Activated CD8-positive, alpha-beta T cell treated with anti-CD3 and anti-CD28 coated beads, Interleukin-2, amount 10 ng/mL, durations not matched to agents 7 days and 5 days (primary cell): ENCODE measurements at regions not wholly inside any gene's neighbourhood (a gene's known extent, or its start where the extent isn't known, plus 50 kb on each side); places are given as distances from the start of the nearest gene placed in this dataset.
"Not testable (repeated sequence)": the region's sequence is repeated elsewhere in the genome, so short reads cannot be mapped to it uniquely, and the experiment has no call there.

Experiments used
- ATAC-seq: fragments of 150-1000 bp; cut with Tn5 transposase; one replicate; pipeline ENCODE4 v1.10.0; 2021; ENCODE audit warnings: moderate library complexity
- CTCF ChIA-PET: fragments of 350-600 bp; sonication (Branson Sonifier 250); formaldehyde crosslinking; loops from one replicate; lab custom pipeline; 2021; ENCODE audit warnings: antibody characterized with exemption; lab: Charles Lee
- POLR2A ChIA-PET: fragments of 350-600 bp; sonication (Branson Sonifier 250); formaldehyde crosslinking; loops from one replicate; lab custom pipeline; 2021; ENCODE audit warnings: antibody characterized with exemption; lab: Charles Lee
- DNase-seq: peaks from one replicate; pipeline ENCODE4 v3.0.0-alpha.2; 2020
- H3K27ac Mint-ChIP-seq: one replicate; pipeline ENCODE4 v1.8.0; 2021; ENCODE audit warnings: mild to moderate bottlenecking, mixed read lengths
- H3K27me3 Mint-ChIP-seq: one replicate; pipeline ENCODE4 v1.8.0; 2021; ENCODE audit warnings: low read depth, mixed read lengths
- H3K36me3 Mint-ChIP-seq: one replicate; pipeline ENCODE4 v1.8.0; 2021; ENCODE audit warnings: low read depth, mixed read lengths
- H3K4me1 Mint-ChIP-seq: one replicate; pipeline ENCODE4 v1.8.0; 2021; ENCODE audit warnings: low read depth, mixed read lengths
- H3K4me3 Mint-ChIP-seq: one replicate; pipeline ENCODE4 v1.8.0; 2021; ENCODE audit warnings: mild to moderate bottlenecking, mixed read lengths
- H3K9me3 Mint-ChIP-seq: one replicate; pipeline ENCODE4 v1.8.0; 2022; ENCODE audit warnings: mixed read lengths; ENCODE audit not compliant: insufficient read depth

DNA sequence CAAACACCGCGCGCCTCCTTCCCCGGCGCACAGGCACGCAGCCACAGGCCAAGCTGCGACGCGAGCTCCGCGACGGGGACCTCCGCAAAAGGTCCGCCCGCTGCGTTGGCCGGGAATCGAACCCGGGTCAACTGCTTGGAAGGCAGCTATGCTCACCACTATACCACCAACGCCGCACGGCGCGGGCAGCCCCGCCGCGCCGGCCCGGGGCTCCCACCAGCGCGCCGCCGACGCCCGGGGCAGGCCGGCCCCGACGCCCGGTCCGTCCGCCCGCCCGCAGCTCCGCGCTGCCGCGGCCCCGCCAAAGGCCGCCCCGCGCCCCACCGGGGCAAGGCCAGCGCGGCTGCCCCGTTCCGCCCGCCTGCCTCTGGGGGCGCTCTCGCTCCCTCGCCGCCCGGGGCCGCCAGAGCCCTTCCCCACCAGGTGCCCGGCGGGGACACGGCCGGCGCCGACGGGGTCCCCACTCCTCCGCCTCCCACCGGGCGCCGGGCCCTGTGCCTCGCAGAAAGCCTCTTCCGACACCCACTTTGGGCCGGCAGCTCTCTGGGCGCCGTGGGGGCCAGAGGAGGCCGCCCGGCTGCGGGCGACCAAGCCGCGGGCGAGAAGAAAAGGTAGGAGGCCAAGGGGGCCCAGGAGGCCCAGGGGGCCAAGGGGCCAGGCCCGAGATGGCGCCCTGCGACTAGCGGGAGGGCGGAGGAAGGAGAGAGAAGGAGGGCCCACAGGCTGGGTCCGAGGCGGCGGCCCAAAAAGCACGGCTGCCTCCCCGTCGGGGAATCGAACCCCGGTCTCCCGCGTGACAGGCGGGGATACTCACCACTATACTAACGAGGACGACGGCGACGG lies 50.2 kb upstream of the FCGR2A start:
- DNase-seq, H3K36me3 Mint-ChIP-seq, H3K4me1 Mint-ChIP-seq, POLR2A ChIA-PET, H3K9me3 Mint-ChIP-seq, CTCF ChIA-PET, H3K4me3 Mint-ChIP-seq, H3K27ac Mint-ChIP-seq, H3K27me3 Mint-ChIP-seq: not testable (repeated sequence)
- peak; percentile 14 for ATAC-seq

- H3K4me1 Mint-ChIP-seq, H3K36me3 Mint-ChIP-seq, CTCF ChIA-PET, DNase-seq, H3K9me3 Mint-ChIP-seq, H3K27ac Mint-ChIP-seq, POLR2A ChIA-PET, H3K4me3 Mint-ChIP-seq, H3K27me3 Mint-ChIP-seq: not testable (repeated sequence)
- peak; percentile 49 for ATAC-seq
Observed at GRCh38 chr1:161453950-161454864, 51.0 kb upstream of the FCGR2A start.

DNA sequence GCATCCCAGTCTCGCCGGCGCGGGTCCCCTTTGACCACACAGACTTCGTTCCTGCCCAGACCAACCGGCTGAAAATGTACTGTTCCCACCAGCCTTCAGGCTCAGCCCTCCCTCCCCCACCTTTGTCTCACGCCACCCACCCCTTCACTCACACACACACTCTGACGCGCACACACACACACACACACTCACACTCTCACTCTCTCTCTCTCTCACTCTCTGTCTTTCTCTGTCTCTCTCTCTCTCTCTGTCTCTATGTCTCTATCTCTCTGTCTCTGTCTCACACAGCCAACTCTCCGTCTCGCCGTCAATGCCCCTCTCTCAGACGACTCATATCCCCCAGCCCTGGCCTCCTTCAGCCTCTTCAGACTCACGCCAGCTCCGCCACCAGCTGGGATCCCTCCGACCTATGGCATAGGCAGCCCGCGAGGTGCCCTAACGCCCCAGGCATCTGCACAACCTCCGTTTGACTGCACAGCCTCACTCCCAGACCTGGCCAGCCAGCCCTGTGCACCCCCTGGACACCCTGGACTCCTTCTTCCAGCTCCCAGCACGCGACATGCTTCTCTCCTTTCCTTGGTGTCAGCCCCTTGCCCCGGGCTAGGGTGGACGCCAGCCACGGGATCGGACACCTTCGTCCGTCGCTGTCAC lies 53.4 kb upstream of the FCGR2A start:
- DNase-seq, H3K36me3 Mint-ChIP-seq, POLR2A ChIA-PET, H3K4me3 Mint-ChIP-seq, H3K27ac Mint-ChIP-seq, H3K27me3 Mint-ChIP-seq, H3K4me1 Mint-ChIP-seq, CTCF ChIA-PET, ATAC-seq, H3K9me3 Mint-ChIP-seq: not testable (repeated sequence)

GRCh38 chr1:161447760-161448332 lies 57.4 kb upstream of the FCGR2A start:
- peak; percentile 13 for ATAC-seq
- DNase-seq, H3K27me3 Mint-ChIP-seq, POLR2A ChIA-PET, H3K4me3 Mint-ChIP-seq, H3K4me1 Mint-ChIP-seq, H3K9me3 Mint-ChIP-seq, H3K36me3 Mint-ChIP-seq, H3K27ac Mint-ChIP-seq, CTCF ChIA-PET: not testable (repeated sequence)

- H3K27me3 Mint-ChIP-seq: not testable (repeated sequence)
Observed at GRCh38 chr1:161447040-161447759, 58.1 kb upstream of the FCGR2A start.

DNA sequence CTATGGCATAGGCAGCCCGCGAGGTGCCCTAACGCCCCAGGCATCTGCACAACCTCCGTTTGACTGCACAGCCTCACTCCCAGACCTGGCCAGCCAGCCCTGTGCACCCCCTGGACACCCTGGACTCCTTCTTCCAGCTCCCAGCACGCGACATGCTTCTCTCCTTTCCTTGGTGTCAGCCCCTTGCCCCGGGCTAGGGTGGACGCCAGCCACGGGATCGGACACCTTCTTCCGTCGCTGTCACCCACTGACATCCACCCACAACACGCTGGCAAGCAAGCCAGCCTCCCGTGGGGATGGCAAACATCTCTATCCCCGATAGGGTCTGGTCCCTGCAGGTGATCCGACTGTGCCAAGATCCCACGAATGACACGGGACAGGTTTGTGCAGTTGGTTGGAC lies 60.5 kb upstream of the FCGR2A start:
- POLR2A ChIA-PET, H3K36me3 Mint-ChIP-seq, DNase-seq, H3K4me1 Mint-ChIP-seq, H3K27me3 Mint-ChIP-seq, CTCF ChIA-PET, ATAC-seq, H3K9me3 Mint-ChIP-seq, H3K27ac Mint-ChIP-seq, H3K4me3 Mint-ChIP-seq: not testable (repeated sequence)

More at GRCh38 chr1:161447040-161447759, 58.1 kb upstream of the FCGR2A start:
- CTCF ChIA-PET, POLR2A ChIA-PET, DNase-seq, H3K9me3 Mint-ChIP-seq, H3K36me3 Mint-ChIP-seq, H3K4me3 Mint-ChIP-seq, H3K27ac Mint-ChIP-seq, H3K4me1 Mint-ChIP-seq: not testable (repeated sequence)
- ATAC-seq: peak; percentile 41

DNA sequence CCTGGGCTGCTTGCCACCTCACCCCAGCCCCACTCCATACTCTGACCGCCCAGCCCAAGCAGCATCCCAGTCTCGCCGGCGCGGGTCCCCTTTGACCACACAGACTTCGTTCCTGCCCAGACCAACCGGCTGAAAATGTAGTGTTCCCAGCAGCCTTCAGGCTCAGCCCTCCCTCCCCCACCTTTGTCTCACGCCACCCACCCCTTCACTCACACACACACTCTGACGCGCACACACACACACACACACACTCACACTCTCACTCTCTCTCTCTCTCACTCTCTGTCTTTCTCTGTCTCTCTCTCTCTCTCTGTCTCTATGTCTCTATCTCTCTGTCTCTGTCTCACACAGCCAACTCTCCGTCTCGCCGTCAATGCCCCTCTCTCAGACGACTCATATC lies 61.0 kb upstream of the FCGR2A start:
- H3K9me3 Mint-ChIP-seq, POLR2A ChIA-PET, H3K27me3 Mint-ChIP-seq, H3K4me3 Mint-ChIP-seq, DNase-seq, ATAC-seq, H3K27ac Mint-ChIP-seq, H3K36me3 Mint-ChIP-seq, CTCF ChIA-PET, H3K4me1 Mint-ChIP-seq: not testable (repeated sequence)

- peaks cover 3% of the 10 kb centered on the region for H3K36me3 Mint-ChIP-seq
- peak overlapping the region; percentile 92 for H3K27ac Mint-ChIP-seq
- ChIA-PET CTCF (interaction anchor here (0.6 to 2.7 kb wide), 12 partner anchors 11 to 289 kb away, joined by 3 to 17 read pairs (median 4); partner anchors contain the start of gene TOMM40L), POLR2A (interaction anchor here (0.7 to 1.1 kb wide), 4 partner anchors 36 to 371 kb away, joined by 3 to 5 read pairs (median 3); no protein-coding TSS in a partner anchor)
- DNase-seq (peak; percentile 76), ATAC-seq (peak; percentile 71)
- H3K27me3 Mint-ChIP-seq: peaks cover 30% of the 10 kb centered on the region
- H3K9me3 Mint-ChIP-seq: no peaks in the 10 kb centered on the region
- peak overlapping the region; percentile 86 for H3K4me3 Mint-ChIP-seq
- peaks cover 14% of the 10 kb centered on the region for H3K4me1 Mint-ChIP-seq
Observed at GRCh38 chr1:161440312-161440894, 64.9 kb upstream of the FCGR2A start.

DNA sequence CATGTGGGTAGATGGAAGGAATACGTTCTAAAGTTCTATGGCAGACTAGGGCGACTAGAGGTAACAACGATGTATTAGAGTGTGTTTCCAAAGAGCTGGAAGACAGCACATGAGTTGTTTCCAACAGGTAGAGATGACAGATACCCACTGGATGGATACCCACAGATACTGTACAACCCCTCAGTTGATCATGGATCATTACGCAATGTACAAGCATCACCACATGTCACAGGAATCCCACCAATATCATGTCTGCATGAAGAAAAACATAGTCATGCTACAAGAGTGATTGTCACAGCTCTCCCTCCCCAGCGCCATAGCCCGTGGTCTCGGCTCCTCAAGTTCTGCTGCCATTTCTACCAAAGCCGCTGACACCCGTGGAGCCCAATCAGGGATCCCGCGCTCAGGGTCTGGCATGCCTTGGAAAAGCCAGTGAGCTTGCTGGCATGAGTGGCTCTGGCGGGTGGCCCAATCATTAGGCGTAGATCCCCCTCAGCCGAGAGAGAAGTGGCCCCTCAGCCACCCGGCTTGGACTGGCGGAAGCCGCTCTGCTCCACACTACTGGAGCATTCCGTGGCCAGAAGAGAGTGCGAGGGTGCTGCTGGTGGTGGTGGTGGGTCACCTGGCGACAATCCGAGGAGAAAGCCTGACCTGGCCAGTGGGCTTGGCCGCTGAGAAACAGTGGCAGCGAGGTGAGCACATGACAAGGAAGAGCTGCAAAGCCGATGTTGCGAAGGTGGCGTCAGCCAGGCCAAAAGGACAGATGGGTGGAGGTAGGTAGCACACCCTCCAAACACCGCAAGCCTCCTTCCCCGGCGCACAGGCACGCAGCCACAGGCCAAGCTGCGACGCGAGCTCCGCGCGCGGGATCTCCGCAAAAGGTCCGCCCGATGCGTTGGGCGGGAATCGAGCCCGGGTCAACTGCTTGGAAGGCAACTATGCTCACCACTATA lies 65.7 kb upstream of the FCGR2A start:
- Mint-ChIP-seq H3K27me3 (peaks cover 30% of the 10 kb centered on the region), H3K4me3 (peak overlapping the region; percentile 73), H3K27ac (peak overlapping the region; percentile 84), H3K9me3 (no peaks in the 10 kb centered on the region), H3K36me3 (peaks cover 3% of the 10 kb centered on the region), H3K4me1 (peaks cover 14% of the 10 kb centered on the region)
- CTCF ChIA-PET: interaction anchor here (0.9 to 2.7 kb wide), 11 partner anchors 10 to 290 kb away, joined by 3 to 17 read pairs (median 4); partner anchors contain the start of gene TOMM40L
- DNase-seq: peak; percentile 48
- POLR2A ChIA-PET: interaction anchor here (0.7 to 1.1 kb wide), 4 partner anchors 35 to 370 kb away, joined by 3 to 5 read pairs (median 3); no protein-coding TSS in a partner anchor
- ATAC-seq: peak; percentile 27

DNA sequence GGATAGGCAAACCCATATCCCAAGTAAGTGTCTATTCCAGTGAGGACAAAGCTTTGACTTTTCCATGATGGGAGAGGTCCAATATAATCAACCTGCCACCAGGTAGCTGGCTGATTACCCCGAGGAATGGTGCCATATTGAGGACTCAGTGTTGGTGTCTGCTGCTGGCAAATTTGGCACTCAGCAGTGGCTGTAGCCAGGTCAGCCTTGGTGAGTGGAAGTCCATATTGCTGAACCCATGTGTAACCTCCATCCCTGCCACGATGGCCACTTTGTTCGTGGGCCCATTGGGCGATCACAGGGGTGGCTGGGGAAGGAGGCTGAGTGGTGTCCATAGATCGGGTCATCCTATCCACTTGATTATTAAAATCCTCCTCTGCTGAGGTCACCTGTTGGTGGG lies 65.5 kb upstream of the CFAP126 start:
- POLR2A ChIA-PET, H3K4me1 Mint-ChIP-seq, H3K27ac Mint-ChIP-seq, H3K4me3 Mint-ChIP-seq, DNase-seq, H3K36me3 Mint-ChIP-seq, ATAC-seq, CTCF ChIA-PET, H3K9me3 Mint-ChIP-seq: not testable (repeated sequence)
- peaks cover 42% of the 10 kb centered on the region for H3K27me3 Mint-ChIP-seq
